ENCODE measurements at regions not wholly inside any gene's neighbourhood (a gene's known extent, or its start where the extent isn't known, plus 50 kb on each side); places are given as distances from the start of the nearest gene placed in this dataset.
"Not testable (repeated sequence)": the region's sequence is repeated elsewhere in the genome, so short reads cannot be mapped to it uniquely, and the experiment has no call there.

DNA sequence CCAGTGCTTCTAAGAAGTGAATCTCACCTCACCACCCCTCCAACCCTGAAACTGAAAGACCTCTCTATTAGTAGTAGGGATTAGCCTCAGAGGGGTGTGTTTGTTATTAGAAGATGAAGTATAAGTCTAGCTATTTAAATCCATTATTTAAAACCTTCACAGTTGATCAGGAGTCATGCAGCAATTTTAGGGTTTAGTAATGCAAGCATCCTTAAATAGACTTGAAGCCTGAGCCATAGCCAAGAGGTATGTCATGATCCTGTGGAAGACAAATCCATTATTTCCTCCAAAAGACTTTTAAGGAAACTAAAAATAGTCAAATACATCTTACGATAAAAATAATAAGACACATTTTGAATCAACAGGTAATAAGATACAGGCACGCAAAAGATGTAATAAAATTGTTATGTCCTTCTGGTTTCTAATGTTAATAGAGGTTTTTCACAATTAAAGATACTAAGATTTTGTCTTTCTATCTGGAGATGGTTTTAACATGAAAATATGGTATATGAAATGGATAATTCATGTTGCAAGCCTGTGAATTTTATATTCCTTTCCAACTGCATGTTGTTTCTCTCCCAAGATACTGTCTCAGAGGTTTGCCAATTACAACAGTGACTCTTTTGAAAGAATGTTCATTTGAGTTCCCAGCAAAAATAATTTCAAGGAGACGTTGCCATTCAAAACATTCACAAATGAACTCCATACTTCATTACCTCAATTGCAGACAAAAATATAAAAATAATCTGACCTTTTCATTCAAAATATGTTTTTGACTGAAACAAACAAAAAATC, 68.0 kb downstream of the LUZP4 start:
- no peak for DNase-seq (ENCODE audit: extremely low spot score)
- ChIA-PET CTCF (no interaction called here), POLR2A (no interaction called here)
- TF ChIP-seq FOXK2 (IDR thresholded peaks at IDR 0.05) (no peak), ZNF384 (IDR thresholded peaks at IDR 0.05) (no peak), PKNOX1 (IDR thresholded peaks at IDR 0.05) (no peak), BHLHE40 (IDR thresholded peaks at IDR 0.05; ENCODE audit: borderline replicate concordance) (no peak), HDGF (IDR thresholded peaks at IDR 0.05; ENCODE audit: borderline replicate concordance) (no peak), SP1 (IDR thresholded peaks at IDR 0.05) (no peak), SUZ12 (IDR thresholded peaks at IDR 0.05) (no peak), L3MBTL2 (conservative IDR thresholded peaks at IDR 0.05) (no peak), CTBP1 (IDR thresholded peaks at IDR 0.05; ENCODE audit: borderline replicate concordance) (no peak), LEF1 (IDR thresholded peaks at IDR 0.05; ENCODE audit: borderline replicate concordance) (no peak), FOXM1 (IDR thresholded peaks at IDR 0.05; ENCODE audit: borderline replicate concordance) (no peak), NFRKB (IDR thresholded peaks at IDR 0.05) (no peak), FOXA1 (IDR thresholded peaks at IDR 0.05) (no peak), ARNT (IDR thresholded peaks at IDR 0.05) (no peak), TARDBP (IDR thresholded peaks at IDR 0.05) (no peak), ELF4 (IDR thresholded peaks at IDR 0.05) (no peak)

GRCh38 chrX:115359508-115359907, 70.0 kb downstream of the LUZP4 start:
- DNase-seq (ENCODE audit: extremely low spot score); CTCF ChIA-PET; POLR2A ChIA-PET: not testable (repeated sequence)

GRCh38 chrX:115360220-115360781, 70.8 kb downstream of the LUZP4 start:
- CTCF ChIA-PET, result no interaction called here
- no peak for DNase-seq (ENCODE audit: extremely low spot score)
- POLR2A ChIA-PET, result no interaction called here
- TF ChIP-seq NFRKB (IDR thresholded peaks at IDR 0.05), result no peak
- no peak for TF ChIP-seq CTBP1 (IDR thresholded peaks at IDR 0.05; ENCODE audit: borderline replicate concordance)
- no peak for TF ChIP-seq FOXK2 (IDR thresholded peaks at IDR 0.05)
- no peak for TF ChIP-seq FOXM1 (IDR thresholded peaks at IDR 0.05; ENCODE audit: borderline replicate concordance)
- no peak for TF ChIP-seq ZNF384 (IDR thresholded peaks at IDR 0.05)
- TF ChIP-seq SP1 (IDR thresholded peaks at IDR 0.05), result no peak
- TF ChIP-seq L3MBTL2 (conservative IDR thresholded peaks at IDR 0.05), result no peak
- no peak for TF ChIP-seq ELF4 (IDR thresholded peaks at IDR 0.05)
- TF ChIP-seq HDGF (IDR thresholded peaks at IDR 0.05; ENCODE audit: borderline replicate concordance), result no peak
- no peak for TF ChIP-seq SUZ12 (IDR thresholded peaks at IDR 0.05)
- TF ChIP-seq ARNT (IDR thresholded peaks at IDR 0.05), result no peak
- TF ChIP-seq LEF1 (IDR thresholded peaks at IDR 0.05; ENCODE audit: borderline replicate concordance), result no peak
- TF ChIP-seq FOXA1 (IDR thresholded peaks at IDR 0.05), result no peak
- no peak for TF ChIP-seq PKNOX1 (IDR thresholded peaks at IDR 0.05)
- TF ChIP-seq BHLHE40 (IDR thresholded peaks at IDR 0.05; ENCODE audit: borderline replicate concordance), result no peak

DNA sequence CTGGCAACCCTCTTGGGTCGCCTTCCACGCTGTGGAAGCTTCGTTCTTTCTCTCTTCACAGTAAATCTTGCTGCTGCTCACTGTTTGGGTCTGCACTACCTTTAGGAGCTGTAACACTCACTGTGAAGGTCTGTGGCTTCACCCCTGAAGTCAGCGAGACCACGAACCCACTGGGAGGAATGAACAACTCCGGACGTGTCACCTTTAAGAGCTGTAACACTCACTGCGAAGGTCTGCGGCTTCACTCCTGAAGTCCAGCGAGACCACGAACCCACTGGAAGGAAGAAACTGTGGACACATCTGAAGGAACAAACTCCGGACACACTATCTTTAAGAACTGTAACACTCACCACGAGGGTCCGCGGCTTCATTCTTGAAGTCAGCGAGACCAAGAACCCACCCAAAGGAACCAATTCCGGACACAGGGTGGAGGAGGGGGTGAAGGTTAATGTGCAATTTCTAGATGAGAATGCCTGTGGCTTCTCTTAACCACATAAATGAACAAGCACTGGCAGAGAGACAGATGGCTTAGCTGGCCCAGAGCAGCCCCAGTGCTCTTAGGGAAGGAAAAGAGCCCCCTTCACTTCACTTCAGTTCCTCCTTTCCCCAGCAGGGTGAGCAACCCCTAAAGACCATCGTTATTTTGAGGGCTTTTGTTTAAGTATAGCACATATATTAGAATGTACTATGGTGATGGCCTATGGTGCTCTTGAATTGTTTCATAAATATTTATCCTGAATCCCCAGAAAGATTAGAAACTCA, 73.0 kb downstream of the LUZP4 start:
- ChIA-PET POLR2A (no interaction called here), CTCF (interaction anchor here (0.7 kb wide), 2 partner anchors 43 kb away, joined by 3 to 4 read pairs; no protein-coding TSS in a partner anchor)
- no peak for DNase-seq (ENCODE audit: extremely low spot score)
- TF ChIP-seq SUZ12 (IDR thresholded peaks at IDR 0.05) (no peak), BHLHE40 (IDR thresholded peaks at IDR 0.05; ENCODE audit: borderline replicate concordance) (no peak), FOXA1 (IDR thresholded peaks at IDR 0.05) (no peak), NFRKB (IDR thresholded peaks at IDR 0.05) (no peak), L3MBTL2 (conservative IDR thresholded peaks at IDR 0.05) (no peak), ARNT (IDR thresholded peaks at IDR 0.05) (no peak), FOXK2 (IDR thresholded peaks at IDR 0.05) (no peak), FOXM1 (IDR thresholded peaks at IDR 0.05; ENCODE audit: borderline replicate concordance) (no peak), HDGF (IDR thresholded peaks at IDR 0.05; ENCODE audit: borderline replicate concordance) (no peak), ZNF384 (IDR thresholded peaks at IDR 0.05) (no peak), CTBP1 (IDR thresholded peaks at IDR 0.05; ENCODE audit: borderline replicate concordance) (no peak), ELF4 (IDR thresholded peaks at IDR 0.05) (no peak), SP1 (IDR thresholded peaks at IDR 0.05) (no peak), PKNOX1 (IDR thresholded peaks at IDR 0.05) (no peak)

DNA sequence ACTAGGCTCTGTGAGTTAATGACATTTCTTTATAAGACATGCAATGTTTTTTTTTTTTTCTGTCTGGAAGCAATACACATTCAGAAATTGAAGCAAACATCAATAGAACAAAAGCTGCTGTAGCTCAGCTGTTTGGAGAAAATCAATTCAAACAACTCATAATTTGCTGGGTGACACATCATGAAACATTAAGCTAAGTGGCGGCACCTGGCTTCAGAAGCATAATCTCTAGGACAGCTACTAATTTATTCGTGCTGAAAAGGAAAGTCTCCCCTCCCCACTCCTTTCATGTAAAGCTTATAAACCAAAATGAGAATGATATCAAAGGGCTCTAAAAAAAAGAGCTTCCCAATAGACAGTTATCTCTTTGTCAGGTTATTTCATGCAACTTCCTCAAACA, 73.9 kb downstream of the LUZP4 start:
- ChIA-PET POLR2A (interaction anchor here (1.0 kb wide), 1 partner anchor 198 kb away, joined by 3 read pairs; the partner anchor contains the start of gene PLS3), CTCF (interaction anchor here (0.7 kb wide), 1 partner anchor 43 kb away, joined by 4 read pairs; no protein-coding TSS in a partner anchor)
- TF ChIP-seq SUZ12 (IDR thresholded peaks at IDR 0.05) (no peak), BHLHE40 (IDR thresholded peaks at IDR 0.05; ENCODE audit: borderline replicate concordance) (no peak), TARDBP (IDR thresholded peaks at IDR 0.05) (no peak), FOXA1 (IDR thresholded peaks at IDR 0.05) (no peak), L3MBTL2 (conservative IDR thresholded peaks at IDR 0.05) (no peak), HDGF (IDR thresholded peaks at IDR 0.05; ENCODE audit: borderline replicate concordance) (no peak), SP1 (IDR thresholded peaks at IDR 0.05) (no peak), FOXK2 (IDR thresholded peaks at IDR 0.05) (no peak), ARNT (IDR thresholded peaks at IDR 0.05) (no peak), LEF1 (IDR thresholded peaks at IDR 0.05; ENCODE audit: borderline replicate concordance) (no peak), ZNF384 (IDR thresholded peaks at IDR 0.05) (no peak)
- no peak for DNase-seq (ENCODE audit: extremely low spot score)
